ENCODE measurements at regions not wholly inside any gene's neighbourhood (a gene's known extent, or its start where the extent isn't known, plus 50 kb on each side); places are given as distances from the start of the nearest gene placed in this dataset.
A peak's percentile ranks its signal among the peaks of the same experiment; 100 is the strongest.

DNA sequence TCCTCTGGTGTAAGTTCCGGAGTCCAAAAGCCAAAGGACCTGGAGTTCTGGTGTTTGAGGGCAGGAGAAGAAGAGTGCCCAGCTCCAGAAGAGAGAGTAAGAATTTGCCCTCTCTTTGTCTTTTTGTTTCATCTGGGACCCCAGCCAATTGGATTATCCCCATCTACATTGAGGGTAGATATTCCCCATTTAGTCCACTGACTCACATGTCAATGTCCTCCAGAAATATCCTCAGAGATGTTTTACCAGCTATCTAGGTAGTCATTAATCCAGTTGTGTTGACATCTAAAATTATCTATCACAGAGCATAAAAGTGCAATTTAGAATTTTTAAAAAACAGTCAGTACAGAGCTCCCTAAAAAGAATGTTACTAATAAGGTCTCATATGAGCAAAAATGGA lies 132.9 kb upstream of the TMEM47 start:
- Histone ChIP-seq H3K27me3 (replicated peaks; ENCODE audit: insufficient read depth) (no peaks in the 10 kb centered on the region), H3K9ac (no peak overlapping the region), H2AFZ (peak overlapping the region; percentile 53), H3K4me2 (ENCODE audit: unreplicated experiment) (no peak overlapping the region), H3K9me3 (ENCODE audit: low read depth) (no peaks in the 10 kb centered on the region), H3K4me1 (ENCODE audit: insufficient read depth) (no peaks in the 10 kb centered on the region), H3K79me2 (ENCODE audit: insufficient read depth) (no peaks in the 10 kb centered on the region), H4K20me1 (ENCODE audit: insufficient read depth) (no peaks in the 10 kb centered on the region), H3K4me3 (no peak overlapping the region), H3K36me3 (ENCODE audit: low read depth) (no peaks in the 10 kb centered on the region), H3K9me2 (ENCODE audit: insufficient read depth) (no peaks in the 10 kb centered on the region), H3F3A (ENCODE audit: insufficient read depth) (no peaks in the 10 kb centered on the region), H3K27ac (no peak overlapping the region)
- DNase-seq, result no peak
- TF ChIP-seq EZH2 (IDR thresholded peaks at IDR 0.05; ENCODE audit: insufficient read depth, poor library complexity, severe bottlenecking), result no peak
- no peak for TF ChIP-seq EZH2phosphoT487 (IDR thresholded peaks at IDR 0.05; ENCODE audit: insufficient read depth, low read depth)
- 100% methylated on average over 1 of the region's 1 CpG for WGBS, 2 experiments (ENCODE audit: low coverage in 1 of 2, low lambda C conversion rate in 2 of 2, missing lambda C conversion rate in 2 of 2)
- in situ Hi-C loops (cut with MboI), result no loop called here

DNA sequence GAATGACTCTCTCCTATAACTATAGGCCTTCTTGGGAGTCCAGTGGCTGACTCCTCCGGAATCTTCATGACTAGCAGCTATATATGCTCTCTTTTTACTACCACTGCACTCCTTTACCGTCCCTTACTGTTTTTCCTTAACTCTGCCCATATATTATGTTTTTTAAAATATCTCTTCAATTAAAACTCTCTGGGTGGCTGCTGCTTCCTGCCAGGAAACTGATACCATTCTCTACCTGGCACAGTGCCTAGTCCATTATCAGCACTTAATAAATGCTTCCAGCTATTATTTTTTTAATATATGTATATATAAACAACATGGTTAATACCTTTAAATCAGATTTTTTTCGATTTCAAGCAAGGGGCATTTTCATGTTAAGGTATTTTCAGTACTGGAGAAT lies 136.6 kb upstream of the FAM47B start:
- H3K4me1 ChIP-seq (ENCODE audit: insufficient read depth), result peaks cover 6% of the 10 kb centered on the region
- no peak overlapping the region for H3K4me2 ChIP-seq (ENCODE audit: unreplicated experiment)
- no peak overlapping the region for H2AFZ ChIP-seq
- no peaks in the 10 kb centered on the region for H3K9me3 ChIP-seq (ENCODE audit: low read depth)
- H3K27ac ChIP-seq, result no peak overlapping the region
- H3F3A ChIP-seq (ENCODE audit: insufficient read depth), result no peaks in the 10 kb centered on the region; the same call in 1 of the 2 replicates
- no peak for DNase-seq
- no peaks in the 10 kb centered on the region for H3K79me2 ChIP-seq (ENCODE audit: insufficient read depth)
- no peaks in the 10 kb centered on the region for H4K20me1 ChIP-seq (ENCODE audit: insufficient read depth)
- no peak overlapping the region for H3K9ac ChIP-seq
- TF ChIP-seq EZH2 (IDR thresholded peaks at IDR 0.05; ENCODE audit: insufficient read depth, poor library complexity, severe bottlenecking) (no peak), EZH2phosphoT487 (IDR thresholded peaks at IDR 0.05; ENCODE audit: insufficient read depth, low read depth) (no peak)
- no peak overlapping the region for H3K4me3 ChIP-seq
- WGBS, 2 experiments (ENCODE audit: low coverage in 1 of 2, low lambda C conversion rate in 2 of 2, missing lambda C conversion rate in 2 of 2), result 34 to 47% methylated on average over 3 of the region's 3 CpGs
- no peaks in the 10 kb centered on the region for H3K9me2 ChIP-seq (ENCODE audit: insufficient read depth)
- H3K36me3 ChIP-seq (ENCODE audit: low read depth), result no peaks in the 10 kb centered on the region
- H3K27me3 ChIP-seq (replicated peaks; ENCODE audit: insufficient read depth), result no peaks in the 10 kb centered on the region
- in situ Hi-C loops (cut with MboI), result no loop called here

DNA sequence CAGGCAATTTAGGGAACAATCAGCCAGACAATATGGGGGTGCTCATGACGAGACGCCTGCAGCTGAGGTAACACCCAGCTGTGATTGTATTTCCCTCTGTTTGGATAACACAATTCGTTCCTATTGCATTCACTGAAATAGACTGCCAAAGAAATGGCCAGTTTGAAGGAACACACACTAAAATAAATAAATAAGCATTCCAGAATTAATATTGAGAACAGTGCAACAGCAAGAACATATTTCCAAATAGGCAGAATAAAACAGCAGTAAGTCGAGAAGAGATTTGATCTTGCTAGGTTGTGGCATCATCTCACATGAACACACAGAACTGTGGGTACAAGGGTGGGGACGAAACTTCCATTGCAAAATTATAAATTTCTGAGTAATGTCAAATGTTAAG lies 133.5 kb upstream of the FAM47B start:
- no peak overlapping the region for H3K9ac ChIP-seq
- H3K27ac ChIP-seq, result no peak overlapping the region
- H3K79me2 ChIP-seq (ENCODE audit: insufficient read depth), result no peaks in the 10 kb centered on the region
- no peak overlapping the region for H2AFZ ChIP-seq
- 96 to 98% methylated on average over 5 of the region's 5 CpGs for WGBS, 2 experiments (ENCODE audit: low coverage in 1 of 2, low lambda C conversion rate in 2 of 2, missing lambda C conversion rate in 2 of 2)
- in situ Hi-C loops (cut with MboI), result no loop called here
- no peaks in the 10 kb centered on the region for H3K36me3 ChIP-seq (ENCODE audit: low read depth)
- H3K27me3 ChIP-seq (replicated peaks; ENCODE audit: insufficient read depth), result no peaks in the 10 kb centered on the region
- no peaks in the 10 kb centered on the region for H3K9me2 ChIP-seq (ENCODE audit: insufficient read depth)
- no peaks in the 10 kb centered on the region for H4K20me1 ChIP-seq (ENCODE audit: insufficient read depth)
- no peaks in the 10 kb centered on the region for H3K9me3 ChIP-seq (ENCODE audit: low read depth)
- no peak for DNase-seq
- H3F3A ChIP-seq (ENCODE audit: insufficient read depth), result no peaks in the 10 kb centered on the region; the same call in 1 of the 2 replicates
- H3K4me1 ChIP-seq (ENCODE audit: insufficient read depth), result peaks cover 9% of the 10 kb centered on the region
- TF ChIP-seq EZH2phosphoT487 (IDR thresholded peaks at IDR 0.05; ENCODE audit: insufficient read depth, low read depth) (no peak), EZH2 (IDR thresholded peaks at IDR 0.05; ENCODE audit: insufficient read depth, poor library complexity, severe bottlenecking) (no peak)
- no peak overlapping the region for H3K4me2 ChIP-seq (ENCODE audit: unreplicated experiment)
- no peak overlapping the region for H3K4me3 ChIP-seq

GRCh38 chrX:34810364-34810763 lies 132.2 kb upstream of the FAM47B start:
- H2AFZ ChIP-seq, result 0 out of 2 replicates have a peak overlapping the region, but pooled peaks have one; percentile 2
- H3K9me2 ChIP-seq (ENCODE audit: insufficient read depth), result no peaks in the 10 kb centered on the region
- no peaks in the 10 kb centered on the region for H3K36me3 ChIP-seq (ENCODE audit: low read depth)
- H3K79me2 ChIP-seq (ENCODE audit: insufficient read depth), result no peaks in the 10 kb centered on the region
- H3K27ac ChIP-seq, result no peak overlapping the region
- no peaks in the 10 kb centered on the region; the same call in 1 of the 2 replicates for H3F3A ChIP-seq (ENCODE audit: insufficient read depth)
- H3K27me3 ChIP-seq (replicated peaks; ENCODE audit: insufficient read depth), result no peaks in the 10 kb centered on the region
- peak; percentile 69 for DNase-seq
- H3K4me1 ChIP-seq (ENCODE audit: insufficient read depth), result peaks cover 9% of the 10 kb centered on the region
- H3K4me3 ChIP-seq, result 0 out of 2 replicates have a peak overlapping the region, but pooled peaks have one; percentile 15
- TF ChIP-seq EZH2phosphoT487 (IDR thresholded peaks at IDR 0.05; ENCODE audit: insufficient read depth, low read depth), result no peak
- TF ChIP-seq EZH2 (IDR thresholded peaks at IDR 0.05; ENCODE audit: insufficient read depth, poor library complexity, severe bottlenecking), result no peak
- peak overlapping the region; percentile 60 for H3K4me2 ChIP-seq (ENCODE audit: unreplicated experiment)
- H3K9ac ChIP-seq, result no peak overlapping the region
- in situ Hi-C loops (cut with MboI), result no loop called here
- H4K20me1 ChIP-seq (ENCODE audit: insufficient read depth), result no peaks in the 10 kb centered on the region
- WGBS, 2 experiments (ENCODE audit: low coverage in 1 of 2, low lambda C conversion rate in 2 of 2, missing lambda C conversion rate in 2 of 2), result 31 to 33% methylated on average over 2 of the region's 2 CpGs
- no peaks in the 10 kb centered on the region for H3K9me3 ChIP-seq (ENCODE audit: low read depth)

DNA sequence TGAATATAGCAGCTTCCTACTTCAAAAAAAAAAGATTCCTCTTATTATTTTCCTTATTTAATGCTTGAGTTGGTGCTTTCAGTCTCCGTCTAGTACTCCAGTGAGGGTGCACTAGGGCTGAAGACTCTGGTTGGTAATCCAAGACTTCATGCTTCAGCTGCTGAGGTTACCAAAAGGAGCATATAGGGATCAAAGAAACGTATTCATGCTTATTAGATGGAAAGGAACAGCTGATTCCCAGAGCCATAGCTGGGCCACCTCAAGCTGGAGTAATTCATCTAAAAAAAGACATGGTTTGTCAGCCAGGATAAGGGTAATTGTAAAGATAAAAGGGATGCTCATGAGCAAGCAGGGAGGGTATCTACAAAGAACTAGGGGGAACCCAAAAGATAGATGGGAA lies 131.7 kb upstream of the FAM47B start:
- H3K36me3 ChIP-seq (ENCODE audit: low read depth), result no peaks in the 10 kb centered on the region
- H2AFZ ChIP-seq, result 0 out of 2 replicates have a peak overlapping the region, but pooled peaks have one; percentile 2
- H3K27ac ChIP-seq, result no peak overlapping the region
- in situ Hi-C loops (cut with MboI), result no loop called here
- no peak overlapping the region for H3K4me3 ChIP-seq
- no peaks in the 10 kb centered on the region for H3K9me2 ChIP-seq (ENCODE audit: insufficient read depth)
- H4K20me1 ChIP-seq (ENCODE audit: insufficient read depth), result no peaks in the 10 kb centered on the region
- H3F3A ChIP-seq (ENCODE audit: insufficient read depth), result no peaks in the 10 kb centered on the region; the same call in 1 of the 2 replicates
- DNase-seq, result no peak
- WGBS, 2 experiments (ENCODE audit: low coverage in 1 of 2, low lambda C conversion rate in 2 of 2, missing lambda C conversion rate in 2 of 2), result 64 to 72% methylated on average over 2 of the region's 2 CpGs
- TF ChIP-seq EZH2phosphoT487 (IDR thresholded peaks at IDR 0.05; ENCODE audit: insufficient read depth, low read depth) (no peak), EZH2 (IDR thresholded peaks at IDR 0.05; ENCODE audit: insufficient read depth, poor library complexity, severe bottlenecking) (no peak)
- H3K4me2 ChIP-seq (ENCODE audit: unreplicated experiment), result peak overlapping the region; percentile 60
- H3K9ac ChIP-seq, result no peak overlapping the region
- H3K27me3 ChIP-seq (replicated peaks; ENCODE audit: insufficient read depth), result no peaks in the 10 kb centered on the region
- H3K9me3 ChIP-seq (ENCODE audit: low read depth), result no peaks in the 10 kb centered on the region
- no peaks in the 10 kb centered on the region for H3K79me2 ChIP-seq (ENCODE audit: insufficient read depth)
- H3K4me1 ChIP-seq (ENCODE audit: insufficient read depth), result peaks cover 9% of the 10 kb centered on the region
